Panc1 (cell line): ENCODE measurements at regions not wholly inside any gene's neighbourhood (a gene's known extent, or its start where the extent isn't known, plus 50 kb on each side); places are given as distances from the start of the nearest gene placed in this dataset.

Experiments
- ATAC-seq: fragments of 200-7000 bp; cut with Tn5 transposase; 2 replicates; pipeline ENCODE4 v1.9.1; 2020; ENCODE audit warnings: mild to moderate bottlenecking, moderate library complexity
- BruUV-seq: library from RNA; stranded (reverse); fragments of 400-500 nt; replicated peaks from 2 replicates; lab custom pipeline; 2021; lab: Mats Ljungman, UMichigan
- CTCF ChIA-PET: fragments of 300-600 bp; sonication (Branson Sonifier 250); formaldehyde crosslinking; loops from one replicate; lab custom pipeline; 2022; ENCODE audit warnings: antibody characterized with exemption; lab: Charles Lee
- POLR2A ChIA-PET: fragments of 300-600 bp; sonication (Branson Sonifier 250); formaldehyde crosslinking; loops from one replicate; lab custom pipeline; 2022; ENCODE audit warnings: antibody characterized with exemption; lab: Charles Lee
- DNase-seq: peaks from one replicate; pipeline ENCODE4 v3.0.0-alpha.2; 2010; ENCODE audit warnings: low read depth, low spot score
- H3K27ac ChIP-seq: 2 replicates; pipeline ENCODE4 v1.5.1; 2011; ENCODE audit warnings: mild to moderate bottlenecking, low read length, inconsistent platforms
- H3K27me3 ChIP-seq: fragments of 200-500 bp; sonication (Bioruptor generic); 2 replicates; pipeline ENCODE4 v1.6.0; 2014; ENCODE audit warnings: low read length, inconsistent platforms; ENCODE audit not compliant: control insufficient read depth, insufficient read depth
- H3K36me3 ChIP-seq: fragments of 200-500 bp; sonication (Bioruptor generic); 2 replicates; pipeline ENCODE4 v1.5.1; 2014; ENCODE audit warnings: inconsistent platforms, mild to moderate bottlenecking, low read length, moderate library complexity; ENCODE audit not compliant: control insufficient read depth, insufficient read depth
- H3K4me1 ChIP-seq: 2 replicates; pipeline ENCODE4 v1.5.1; 2011; ENCODE audit warnings: inconsistent platforms, mild to moderate bottlenecking, low read length, moderate library complexity; ENCODE audit not compliant: control insufficient read depth, insufficient read depth
- H3K4me3 ChIP-seq, 2 experiments: 2 replicates each; pipeline ENCODE4 v1.5.1; 2011 to 2012; ENCODE audit warnings: low read depth in 2 of 2, low read length in 2 of 2, mild to moderate bottlenecking in 2 of 2, inconsistent platforms in 1 of 2, moderate library complexity in 1 of 2
- H3K9me3 ChIP-seq: fragments of 200-500 bp; sonication (Bioruptor generic); 2 replicates; pipeline ENCODE4 v1.5.1; 2014; ENCODE audit warnings: low read depth, mild to moderate bottlenecking, inconsistent platforms, low read length, moderate library complexity; ENCODE audit not compliant: control insufficient read depth, insufficient read depth
- CTCF ChIP-seq: fragments of 450-650 bp; IDR thresholded peaks from 2 replicates; pipeline ENCODE4 v1.5.1; 2017; ENCODE audit warnings: mild to moderate bottlenecking
- POLR2AphosphoS5 ChIP-seq: IDR thresholded peaks from 2 replicates; pipeline ENCODE4 v1.6.1; 2012; ENCODE audit warnings: mild to moderate bottlenecking, low read depth, low read length, moderate library complexity
- SIN3A ChIP-seq: IDR thresholded peaks from 2 replicates; pipeline ENCODE4 v1.6.1; 2012; ENCODE audit warnings: low read depth, mild to moderate bottlenecking, low read length, moderate library complexity, borderline replicate concordance; ENCODE audit not compliant: insufficient read depth
- TCF7L2 ChIP-seq: IDR thresholded peaks from 2 replicates; pipeline ENCODE4 v1.6.1; 2011; ENCODE audit warnings: mild to moderate bottlenecking, low read depth, low read length, inconsistent platforms
- in situ Hi-C: cut with HindIII; loops from 2 replicates; pipeline ENCODE4 v1.10.0; 2016; ENCODE audit warnings: low sequenced_read_pairs, low pct_unique_long_range_greater_than_20kb
- intact Hi-C: fragments of 100-400 bp; cut with micrococcal nuclease; formaldehyde crosslinking; loops from one replicate; pipeline ENCODE4 v1.10.0; 2022; ENCODE audit not compliant: unreplicated experiment
- TF ChIP-seq, protein P1 (sequence below), 2 experiments: IDR thresholded peaks; 2 replicates each; pipeline ENCODE4 v1.6.1; 2011 to 2012; ENCODE audit warnings: low read depth in 2 of 2, control low read depth in 1 of 2, low read length in 1 of 2, mild to moderate bottlenecking in 1 of 2, moderate library complexity in 1 of 2; ENCODE audit not compliant: insufficient read depth in 1 of 2

DNA sequence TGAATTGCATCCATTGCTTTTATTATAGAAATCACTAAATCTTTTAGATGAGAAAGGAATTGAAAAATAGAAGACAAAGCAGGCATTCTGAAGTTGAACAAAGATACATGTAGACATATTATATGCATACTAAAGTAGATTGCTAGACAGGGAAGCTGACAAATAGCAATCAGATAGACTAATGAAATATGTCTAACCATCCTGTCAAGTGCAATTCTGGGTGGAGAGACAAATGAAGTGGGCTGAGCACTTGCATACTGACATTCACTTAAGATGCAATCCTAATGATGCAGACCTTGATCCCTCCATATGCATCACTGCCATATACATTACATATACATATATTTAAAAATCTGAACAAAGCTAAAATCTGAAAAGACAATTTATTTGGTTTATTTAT, 1130.0 kb upstream of the CDH6 start:
- CTCF ChIA-PET: no interaction called here
- no peak for TF ChIP-seq CTCF
- H3K27ac ChIP-seq: no peak overlapping the region
- no peaks in the 10 kb centered on the region for H3K9me3 ChIP-seq
- intact Hi-C loops: no loop called here
- DNase-seq (no peak), ATAC-seq (no peak)
- H3K4me3 ChIP-seq: no peak overlapping the region
- no peaks in the 10 kb centered on the region for H3K36me3 ChIP-seq
- H3K27me3 ChIP-seq: no peaks in the 10 kb centered on the region
- in situ Hi-C loops: no loop called here
- no TSS peak for BruUV-seq
- POLR2A ChIA-PET: no interaction called here
- no peaks in the 10 kb centered on the region for H3K4me1 ChIP-seq

DNA sequence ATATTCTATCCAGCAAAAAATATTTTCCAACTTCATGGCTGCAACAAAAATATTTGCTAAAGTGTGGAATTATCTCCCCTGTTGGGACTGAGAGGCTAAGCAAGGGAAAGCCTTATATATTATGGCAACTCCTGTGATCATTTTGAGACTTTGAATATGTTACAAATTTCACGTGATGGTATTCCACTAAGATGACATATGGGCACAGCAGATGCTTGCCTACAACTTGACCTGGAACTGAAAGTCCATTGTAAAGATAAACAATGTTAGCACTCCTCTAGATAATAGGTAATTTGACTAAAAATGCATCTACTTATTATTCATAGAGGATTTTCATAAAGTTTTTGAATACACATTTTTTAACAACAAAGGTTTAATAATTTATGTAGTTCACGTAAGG, 1141.5 kb upstream of the CDH6 start:
- ChIA-PET POLR2A (no interaction called here), CTCF (no interaction called here)
- BruUV-seq: no TSS peak
- ATAC-seq (no peak), DNase-seq (no peak)
- Histone ChIP-seq H3K4me3 (no peak overlapping the region), H3K4me1 (no peaks in the 10 kb centered on the region), H3K27me3 (no peaks in the 10 kb centered on the region), H3K36me3 (no peaks in the 10 kb centered on the region), H3K27ac (no peak overlapping the region), H3K9me3 (no peaks in the 10 kb centered on the region)
- intact Hi-C loops (no loop called here), in situ Hi-C loops (no loop called here)
- TF ChIP-seq TCF7L2 (no peak), POLR2AphosphoS5 (no peak), SIN3A (no peak), CTCF (no peak)
- TF ChIP-seq, protein P1, sequence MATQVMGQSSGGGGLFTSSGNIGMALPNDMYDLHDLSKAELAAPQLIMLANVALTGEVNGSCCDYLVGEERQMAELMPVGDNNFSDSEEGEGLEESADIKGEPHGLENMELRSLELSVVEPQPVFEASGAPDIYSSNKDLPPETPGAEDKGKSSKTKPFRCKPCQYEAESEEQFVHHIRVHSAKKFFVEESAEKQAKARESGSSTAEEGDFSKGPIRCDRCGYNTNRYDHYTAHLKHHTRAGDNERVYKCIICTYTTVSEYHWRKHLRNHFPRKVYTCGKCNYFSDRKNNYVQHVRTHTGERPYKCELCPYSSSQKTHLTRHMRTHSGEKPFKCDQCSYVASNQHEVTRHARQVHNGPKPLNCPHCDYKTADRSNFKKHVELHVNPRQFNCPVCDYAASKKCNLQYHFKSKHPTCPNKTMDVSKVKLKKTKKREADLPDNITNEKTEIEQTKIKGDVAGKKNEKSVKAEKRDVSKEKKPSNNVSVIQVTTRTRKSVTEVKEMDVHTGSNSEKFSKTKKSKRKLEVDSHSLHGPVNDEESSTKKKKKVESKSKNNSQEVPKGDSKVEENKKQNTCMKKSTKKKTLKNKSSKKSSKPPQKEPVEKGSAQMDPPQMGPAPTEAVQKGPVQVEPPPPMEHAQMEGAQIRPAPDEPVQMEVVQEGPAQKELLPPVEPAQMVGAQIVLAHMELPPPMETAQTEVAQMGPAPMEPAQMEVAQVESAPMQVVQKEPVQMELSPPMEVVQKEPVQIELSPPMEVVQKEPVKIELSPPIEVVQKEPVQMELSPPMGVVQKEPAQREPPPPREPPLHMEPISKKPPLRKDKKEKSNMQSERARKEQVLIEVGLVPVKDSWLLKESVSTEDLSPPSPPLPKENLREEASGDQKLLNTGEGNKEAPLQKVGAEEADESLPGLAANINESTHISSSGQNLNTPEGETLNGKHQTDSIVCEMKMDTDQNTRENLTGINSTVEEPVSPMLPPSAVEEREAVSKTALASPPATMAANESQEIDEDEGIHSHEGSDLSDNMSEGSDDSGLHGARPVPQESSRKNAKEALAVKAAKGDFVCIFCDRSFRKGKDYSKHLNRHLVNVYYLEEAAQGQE (IDR thresholded peaks at IDR 0.05; ENCODE audit: insufficient read depth in 1 of 2, low read depth in 2 of 2, low read length in 1 of 2): no peak
